ENCODE measurements at regions not wholly inside any gene's neighbourhood (a gene's known extent, or its start where the extent isn't known, plus 50 kb on each side); places are given as distances from the start of the nearest gene placed in this dataset.

DNA sequence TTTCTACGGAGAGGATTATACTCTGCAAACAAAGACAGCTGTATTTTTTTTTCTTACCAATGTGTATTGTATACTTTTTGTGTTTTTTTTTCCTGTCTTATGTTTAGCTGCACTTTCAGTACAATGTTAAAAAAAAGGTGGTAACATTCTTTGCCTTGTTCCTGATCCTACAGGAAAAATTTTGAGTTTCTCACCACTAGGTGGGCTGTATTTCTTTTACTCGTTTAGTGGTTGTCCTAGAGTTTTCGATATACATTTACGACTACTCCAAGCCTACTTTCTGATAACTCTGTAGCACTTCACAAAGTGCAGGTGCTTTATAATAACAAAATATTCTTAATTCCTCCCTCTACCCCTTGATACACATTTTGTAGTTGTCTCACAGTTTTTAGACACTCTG is 652.2 kb downstream of the UQCRFS1 start:
- TF ChIP-seq, protein P1, sequence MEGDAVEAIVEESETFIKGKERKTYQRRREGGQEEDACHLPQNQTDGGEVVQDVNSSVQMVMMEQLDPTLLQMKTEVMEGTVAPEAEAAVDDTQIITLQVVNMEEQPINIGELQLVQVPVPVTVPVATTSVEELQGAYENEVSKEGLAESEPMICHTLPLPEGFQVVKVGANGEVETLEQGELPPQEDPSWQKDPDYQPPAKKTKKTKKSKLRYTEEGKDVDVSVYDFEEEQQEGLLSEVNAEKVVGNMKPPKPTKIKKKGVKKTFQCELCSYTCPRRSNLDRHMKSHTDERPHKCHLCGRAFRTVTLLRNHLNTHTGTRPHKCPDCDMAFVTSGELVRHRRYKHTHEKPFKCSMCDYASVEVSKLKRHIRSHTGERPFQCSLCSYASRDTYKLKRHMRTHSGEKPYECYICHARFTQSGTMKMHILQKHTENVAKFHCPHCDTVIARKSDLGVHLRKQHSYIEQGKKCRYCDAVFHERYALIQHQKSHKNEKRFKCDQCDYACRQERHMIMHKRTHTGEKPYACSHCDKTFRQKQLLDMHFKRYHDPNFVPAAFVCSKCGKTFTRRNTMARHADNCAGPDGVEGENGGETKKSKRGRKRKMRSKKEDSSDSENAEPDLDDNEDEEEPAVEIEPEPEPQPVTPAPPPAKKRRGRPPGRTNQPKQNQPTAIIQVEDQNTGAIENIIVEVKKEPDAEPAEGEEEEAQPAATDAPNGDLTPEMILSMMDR (IDR thresholded peaks at IDR 0.05) = no peak
- TF ChIP-seq POLR2A (IDR thresholded peaks at IDR 0.05) (no peak), EP300 (IDR thresholded peaks at IDR 0.05) (no peak)
